Activated CD4-positive, alpha-beta T cell treated with anti-CD3 and anti-CD28 coated beads, Interleukin-2, amount 10 ng/mL, durations not matched to agents 7 days and 5 days (primary cell): ENCODE measurements at regions not wholly inside any gene's neighbourhood (a gene's known extent, or its start where the extent isn't known, plus 50 kb on each side); places are given as distances from the start of the nearest gene placed in this dataset.
"Not testable (repeated sequence)": the region's sequence is repeated elsewhere in the genome, so short reads cannot be mapped to it uniquely, and the experiment has no call there.

Source experiments
- CTCF ChIA-PET: fragments of 350-600 bp; sonication (Branson Sonifier 250); formaldehyde crosslinking; loops from one replicate; lab custom pipeline; 2021; ENCODE audit warnings: antibody characterized with exemption; lab: Charles Lee
- POLR2A ChIA-PET: fragments of 350-600 bp; sonication (Branson Sonifier 250); formaldehyde crosslinking; loops from one replicate; lab custom pipeline; 2021; ENCODE audit warnings: antibody characterized with exemption; lab: Charles Lee
- DNase-seq: peaks from one replicate; pipeline ENCODE4 v3.0.0-alpha.2; 2020
- H3K27ac Mint-ChIP-seq: one replicate; pipeline ENCODE4 v1.8.0; 2021; ENCODE audit warnings: mild to moderate bottlenecking, moderate library complexity, mixed read lengths
- H3K27me3 Mint-ChIP-seq: one replicate; pipeline ENCODE4 v1.8.0; 2021; ENCODE audit warnings: mixed read lengths
- H3K36me3 Mint-ChIP-seq: one replicate; pipeline ENCODE4 v1.8.0; 2021; ENCODE audit warnings: low read depth, mixed read lengths
- H3K4me1 Mint-ChIP-seq: one replicate; pipeline ENCODE4 v1.8.0; 2021; ENCODE audit warnings: mixed read lengths
- H3K4me3 Mint-ChIP-seq: one replicate; pipeline ENCODE4 v1.8.0; 2021; ENCODE audit warnings: mild to moderate bottlenecking, moderate library complexity, mixed read lengths
- H3K9me3 Mint-ChIP-seq: one replicate; pipeline ENCODE4 v1.8.0; 2021; ENCODE audit warnings: mixed read lengths

DNA sequence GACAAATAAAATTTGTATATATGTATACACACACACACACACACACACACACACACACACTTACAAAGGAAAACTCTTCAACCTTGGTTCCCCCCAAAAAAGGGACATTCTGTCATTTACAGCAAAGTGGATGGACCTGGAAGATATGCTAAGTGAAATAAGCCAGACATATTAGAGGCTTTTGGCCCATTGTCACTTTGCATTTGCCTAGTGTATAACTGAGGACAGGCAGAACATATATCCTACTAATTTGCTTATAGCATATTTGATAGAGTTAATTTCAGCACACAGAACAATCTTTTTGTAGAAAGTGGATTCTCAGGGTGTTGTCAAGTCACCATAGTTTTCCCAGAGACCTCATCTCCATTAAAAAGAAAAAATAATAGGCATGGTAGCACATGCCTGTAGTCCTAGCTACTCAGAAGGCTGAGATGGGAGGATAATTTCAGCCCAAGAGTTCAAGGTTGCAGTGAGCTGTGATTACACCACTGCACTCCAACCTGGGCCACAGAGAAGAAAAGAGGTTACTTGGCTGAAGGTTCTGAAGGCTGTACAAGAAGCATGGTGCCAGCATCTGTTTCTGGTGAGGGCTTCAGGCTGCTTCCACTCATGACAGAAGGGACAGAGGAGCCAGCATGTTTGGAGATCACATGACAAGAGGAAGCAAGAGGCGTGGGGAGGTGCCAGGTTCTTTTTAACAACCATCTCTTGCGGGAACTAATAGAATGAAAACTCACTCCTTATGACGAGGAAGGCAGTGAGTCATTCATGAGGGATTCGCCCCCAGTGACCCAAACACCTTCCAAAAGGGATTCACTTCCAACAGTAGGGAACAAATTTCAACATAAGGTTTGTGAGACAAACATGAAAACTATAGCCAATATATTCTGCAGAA, 135.6 kb downstream of the TMEM168 start:
- ChIA-PET CTCF (no interaction called here), POLR2A (no interaction called here)
- DNase-seq: no peak
- no peaks in the 10 kb centered on the region for H3K36me3 Mint-ChIP-seq
- H3K9me3 Mint-ChIP-seq: no peaks in the 10 kb centered on the region
- H3K27ac Mint-ChIP-seq: no peak overlapping the region
- peaks cover 4% of the 10 kb centered on the region for H3K27me3 Mint-ChIP-seq
- H3K4me1 Mint-ChIP-seq: no peaks in the 10 kb centered on the region
- H3K4me3 Mint-ChIP-seq: no peak overlapping the region

- no peaks in the 10 kb centered on the region for H3K4me1 Mint-ChIP-seq
- no peak for DNase-seq
- peaks cover 3% of the 10 kb centered on the region for H3K27me3 Mint-ChIP-seq
- ChIA-PET CTCF (no interaction called here), POLR2A (no interaction called here)
- no peak overlapping the region for H3K27ac Mint-ChIP-seq
- no peaks in the 10 kb centered on the region for H3K36me3 Mint-ChIP-seq
- no peak overlapping the region for H3K4me3 Mint-ChIP-seq
- no peaks in the 10 kb centered on the region for H3K9me3 Mint-ChIP-seq
Measured at GRCh38 chr7:112665709-112666108, 124.5 kb downstream of the TMEM168 start.

DNA sequence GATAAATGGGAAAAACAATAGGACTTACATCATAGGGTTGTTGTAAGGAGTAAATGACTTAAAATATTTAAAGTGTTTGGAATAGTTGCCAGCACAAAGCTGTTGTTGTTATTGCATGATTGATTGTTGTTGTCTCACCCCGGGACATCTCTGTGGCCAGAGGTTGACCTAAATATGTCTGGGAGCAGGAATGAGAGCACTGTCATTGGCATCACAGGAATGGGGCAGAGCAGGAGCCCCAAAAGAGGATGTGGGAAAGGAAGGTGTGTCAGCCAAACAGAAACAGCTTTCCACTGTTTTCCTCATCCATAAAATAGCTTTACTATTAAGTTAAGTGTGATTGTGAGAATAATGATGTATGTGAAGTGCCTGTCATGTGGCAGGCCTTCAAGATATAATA, 121.6 kb downstream of the TMEM168 start:
- H3K4me3 Mint-ChIP-seq: no peak overlapping the region
- H3K9me3 Mint-ChIP-seq: no peaks in the 10 kb centered on the region
- H3K27me3 Mint-ChIP-seq: peaks cover 4% of the 10 kb centered on the region
- POLR2A ChIA-PET: no interaction called here
- DNase-seq: no peak
- CTCF ChIA-PET: no interaction called here
- H3K36me3 Mint-ChIP-seq: no peaks in the 10 kb centered on the region
- H3K27ac Mint-ChIP-seq: no peak overlapping the region
- no peaks in the 10 kb centered on the region for H3K4me1 Mint-ChIP-seq

GRCh38 chr7:112669306-112669705, 120.9 kb downstream of the TMEM168 start:
- Mint-ChIP-seq H3K27me3 (peaks cover 4% of the 10 kb centered on the region), H3K27ac (no peak overlapping the region), H3K4me1 (no peaks in the 10 kb centered on the region), H3K4me3 (no peak overlapping the region), H3K9me3 (no peaks in the 10 kb centered on the region), H3K36me3 (no peaks in the 10 kb centered on the region)
- no peak for DNase-seq
- ChIA-PET POLR2A (no interaction called here), CTCF (no interaction called here)

- H3K9me3 Mint-ChIP-seq: no peaks in the 10 kb centered on the region
- POLR2A ChIA-PET: no interaction called here
- H3K36me3 Mint-ChIP-seq: no peaks in the 10 kb centered on the region
- H3K27ac Mint-ChIP-seq: no peak overlapping the region
- DNase-seq: no peak
- peaks cover 4% of the 10 kb centered on the region for H3K27me3 Mint-ChIP-seq
- no peaks in the 10 kb centered on the region for H3K4me1 Mint-ChIP-seq
- no peak overlapping the region for H3K4me3 Mint-ChIP-seq
- CTCF ChIA-PET: no interaction called here
Measured at GRCh38 chr7:112670193-112670592, 120.0 kb downstream of the TMEM168 start.

GRCh38 chr7:112678626-112679025, 111.6 kb downstream of the TMEM168 start:
- Mint-ChIP-seq H3K36me3 (no peaks in the 10 kb centered on the region), H3K4me3 (no peak overlapping the region), H3K9me3 (no peaks in the 10 kb centered on the region), H3K4me1 (no peaks in the 10 kb centered on the region), H3K27me3 (no peaks in the 10 kb centered on the region), H3K27ac (no peak overlapping the region)
- POLR2A ChIA-PET: no interaction called here
- CTCF ChIA-PET: interaction anchor here (0.8 kb wide), 1 partner anchor 129 kb away, joined by 3 read pairs; no protein-coding TSS in a partner anchor
- DNase-seq: no peak

GRCh38 chr7:112689466-112690177, 100.6 kb downstream of the TMEM168 start:
- DNase-seq, H3K4me1 Mint-ChIP-seq, POLR2A ChIA-PET, H3K27ac Mint-ChIP-seq, H3K9me3 Mint-ChIP-seq, CTCF ChIA-PET, H3K36me3 Mint-ChIP-seq, H3K4me3 Mint-ChIP-seq, H3K27me3 Mint-ChIP-seq: not testable (repeated sequence)

DNA sequence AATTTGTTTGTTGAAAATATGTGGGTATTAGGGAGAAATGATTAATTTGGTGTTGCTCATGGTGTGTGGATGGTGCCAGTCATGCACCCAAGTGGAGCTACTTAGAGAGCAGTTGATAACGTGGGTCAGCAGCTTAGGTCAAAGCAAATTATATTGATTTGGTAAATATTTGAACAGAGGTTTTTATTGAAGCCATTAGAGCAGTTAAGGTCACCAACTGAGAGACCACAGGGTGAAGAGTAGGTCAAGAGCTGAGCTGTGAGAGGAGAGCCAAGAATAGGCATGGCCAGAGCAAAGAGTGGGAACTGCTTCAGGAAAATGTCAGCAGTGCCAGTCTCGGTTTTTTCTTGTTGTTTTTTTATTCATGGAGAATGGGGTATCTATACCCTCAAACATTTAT, 97.9 kb downstream of the TMEM168 start:
- POLR2A ChIA-PET: no interaction called here
- H3K4me3 Mint-ChIP-seq: no peak overlapping the region
- H3K4me1 Mint-ChIP-seq: no peaks in the 10 kb centered on the region
- H3K27me3 Mint-ChIP-seq: peaks cover 2% of the 10 kb centered on the region
- peaks cover 1% of the 10 kb centered on the region for H3K9me3 Mint-ChIP-seq
- no peaks in the 10 kb centered on the region for H3K36me3 Mint-ChIP-seq
- no peak for DNase-seq
- CTCF ChIA-PET: no interaction called here
- H3K27ac Mint-ChIP-seq: no peak overlapping the region

DNA sequence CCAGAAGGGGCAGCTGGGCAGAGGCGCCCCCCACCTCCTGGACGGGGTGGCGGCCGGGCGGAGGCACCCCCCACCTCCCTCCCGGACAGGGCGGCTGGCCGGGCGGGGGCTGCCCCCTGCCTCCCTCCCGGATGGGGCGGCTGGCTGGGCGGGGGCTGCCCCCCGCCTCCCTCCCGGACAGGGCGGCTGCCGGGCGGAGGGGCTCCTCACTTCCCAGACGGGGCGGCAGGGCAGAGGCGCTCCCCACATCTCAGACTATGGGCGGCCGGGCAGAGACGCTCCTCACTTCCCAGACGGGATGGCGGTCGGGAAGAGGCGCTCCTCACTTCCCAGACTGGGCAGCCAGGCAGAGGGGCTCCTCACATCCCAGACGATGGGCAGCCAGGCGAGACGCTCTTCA, 93.0 kb downstream of the TMEM168 start:
- DNase-seq, POLR2A ChIA-PET, H3K4me1 Mint-ChIP-seq, H3K36me3 Mint-ChIP-seq, H3K27me3 Mint-ChIP-seq, CTCF ChIA-PET, H3K4me3 Mint-ChIP-seq, H3K27ac Mint-ChIP-seq, H3K9me3 Mint-ChIP-seq: not testable (repeated sequence)

DNA sequence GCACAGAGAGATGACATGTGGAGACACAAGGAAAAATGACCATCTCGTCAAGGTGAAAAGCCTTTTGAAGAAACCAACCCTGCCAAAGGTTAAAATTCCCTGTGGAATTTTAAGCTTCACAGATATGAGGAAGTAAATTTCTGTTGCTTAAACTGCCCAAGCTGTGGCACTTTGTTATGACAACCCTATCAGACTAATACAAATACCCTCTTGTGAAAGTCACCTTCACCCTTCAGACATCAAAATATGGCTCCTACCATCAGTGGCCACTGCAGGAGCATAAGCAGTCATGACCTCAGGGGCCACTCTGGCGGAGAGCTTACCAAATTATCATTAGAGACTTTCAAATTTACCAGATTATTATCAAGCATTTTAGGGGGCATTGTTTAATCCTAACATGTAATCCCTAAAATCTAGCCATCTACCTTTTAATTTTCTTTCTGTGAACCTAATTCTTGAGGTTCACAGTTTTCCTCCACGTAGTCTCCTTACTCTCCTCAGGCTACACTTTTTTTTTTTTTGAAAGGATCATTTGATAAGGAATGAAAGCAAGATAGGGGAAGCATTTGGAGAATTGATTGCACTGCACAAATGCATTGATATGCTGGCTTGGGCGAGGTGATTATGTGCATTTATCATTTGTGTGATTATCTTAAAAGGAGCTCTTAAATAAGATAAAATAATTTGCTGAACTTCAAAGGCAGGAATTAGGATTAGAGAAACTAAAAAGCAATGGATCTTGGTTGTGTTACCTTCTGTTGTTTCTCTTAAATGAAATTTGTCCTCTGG, 90.3 kb downstream of the TMEM168 start:
- Mint-ChIP-seq H3K27ac (no peak overlapping the region), H3K36me3 (no peaks in the 10 kb centered on the region), H3K9me3 (peaks cover 1% of the 10 kb centered on the region), H3K4me3 (no peak overlapping the region), H3K4me1 (no peaks in the 10 kb centered on the region), H3K27me3 (peaks cover 1% of the 10 kb centered on the region)
- no peak for DNase-seq
- CTCF ChIA-PET: no interaction called here
- POLR2A ChIA-PET: no interaction called here

DNA sequence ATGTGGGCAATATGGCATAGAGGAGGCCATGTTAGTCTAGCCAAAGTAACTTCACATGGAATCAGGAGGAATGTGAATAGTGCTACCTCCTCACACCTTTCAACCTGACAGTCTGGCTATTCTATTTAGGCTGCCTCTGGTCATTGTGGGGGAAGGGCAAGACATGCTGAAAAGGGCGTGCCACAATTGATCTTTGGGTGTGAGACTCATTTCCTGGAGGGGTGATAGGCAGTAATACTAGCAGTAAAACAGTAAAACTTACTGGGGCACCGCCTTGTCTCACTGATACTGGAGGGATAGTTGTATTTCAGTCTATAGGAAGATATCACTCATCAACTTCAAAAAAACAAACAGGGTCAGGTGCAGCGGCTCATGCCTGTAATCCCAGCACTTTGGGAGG, 88.7 kb downstream of the TMEM168 start:
- H3K9me3 Mint-ChIP-seq: no peaks in the 10 kb centered on the region
- no peak overlapping the region for H3K27ac Mint-ChIP-seq
- POLR2A ChIA-PET: no interaction called here
- DNase-seq: no peak
- no peaks in the 10 kb centered on the region for H3K36me3 Mint-ChIP-seq
- H3K27me3 Mint-ChIP-seq: no peaks in the 10 kb centered on the region
- H3K4me3 Mint-ChIP-seq: no peak overlapping the region
- CTCF ChIA-PET: no interaction called here
- no peaks in the 10 kb centered on the region for H3K4me1 Mint-ChIP-seq

DNA sequence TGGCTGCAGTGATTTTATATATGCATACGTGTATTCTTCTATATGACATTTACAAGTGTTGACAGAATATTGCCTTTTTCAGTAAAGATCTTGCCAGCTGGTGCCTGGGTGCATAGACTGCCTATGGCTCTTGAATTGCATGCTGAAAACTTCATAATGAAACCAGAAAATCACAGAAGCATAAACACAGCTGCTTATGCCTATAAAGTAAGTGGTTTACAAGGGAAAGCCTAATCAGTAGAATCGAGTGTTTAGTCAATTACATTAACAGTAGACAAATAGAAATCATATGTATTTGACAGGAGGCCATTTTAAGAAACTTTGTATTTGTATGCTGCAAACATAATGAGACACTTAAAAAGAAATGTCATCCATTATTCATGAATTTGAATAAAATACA, 82.5 kb downstream of the TMEM168 start:
- no peak overlapping the region for H3K27ac Mint-ChIP-seq
- no peaks in the 10 kb centered on the region for H3K9me3 Mint-ChIP-seq
- no peaks in the 10 kb centered on the region for H3K36me3 Mint-ChIP-seq
- no peaks in the 10 kb centered on the region for H3K27me3 Mint-ChIP-seq
- POLR2A ChIA-PET: no interaction called here
- CTCF ChIA-PET: no interaction called here
- no peak overlapping the region for H3K4me3 Mint-ChIP-seq
- DNase-seq: no peak
- H3K4me1 Mint-ChIP-seq: no peaks in the 10 kb centered on the region

GRCh38 chr7:112708236-112708635, 82.0 kb downstream of the TMEM168 start:
- H3K27ac Mint-ChIP-seq: no peak overlapping the region
- H3K9me3 Mint-ChIP-seq: no peaks in the 10 kb centered on the region
- H3K4me3 Mint-ChIP-seq: no peak overlapping the region
- H3K27me3 Mint-ChIP-seq: no peaks in the 10 kb centered on the region
- no peak for DNase-seq
- H3K4me1 Mint-ChIP-seq: no peaks in the 10 kb centered on the region
- POLR2A ChIA-PET: no interaction called here
- no peaks in the 10 kb centered on the region for H3K36me3 Mint-ChIP-seq
- CTCF ChIA-PET: no interaction called here
